Stromal cell of bone marrow (primary cell): ENCODE measurements at regions not wholly inside any gene's neighbourhood (a gene's known extent, or its start where the extent isn't known, plus 50 kb on each side); places are given as distances from the start of the nearest gene placed in this dataset.

Experiments
- DNase-seq: peaks from one replicate; pipeline ENCODE4 v3.0.0-alpha.2; 2012; ENCODE audit warnings: low read depth

DNA sequence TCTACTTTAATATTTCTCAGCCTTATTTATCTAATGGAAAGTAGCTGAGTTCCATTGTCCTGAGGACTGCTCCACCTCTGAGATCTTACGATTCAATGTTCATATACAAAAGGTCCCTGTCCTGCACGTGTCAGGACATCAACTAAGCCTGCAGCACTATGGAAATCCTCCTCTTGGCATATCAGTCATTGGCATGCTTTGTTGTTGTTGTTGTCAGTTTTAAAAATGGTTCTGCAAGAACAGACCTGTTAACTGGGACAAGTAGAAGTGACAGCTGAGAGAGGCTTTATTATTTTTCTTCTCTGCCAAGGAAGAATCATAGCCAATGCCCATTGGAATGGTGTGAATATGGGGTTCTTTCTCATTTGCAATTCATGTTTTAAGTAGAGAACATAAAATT, 450.1 kb upstream of the PKDCC start:
- no peak for DNase-seq

DNA sequence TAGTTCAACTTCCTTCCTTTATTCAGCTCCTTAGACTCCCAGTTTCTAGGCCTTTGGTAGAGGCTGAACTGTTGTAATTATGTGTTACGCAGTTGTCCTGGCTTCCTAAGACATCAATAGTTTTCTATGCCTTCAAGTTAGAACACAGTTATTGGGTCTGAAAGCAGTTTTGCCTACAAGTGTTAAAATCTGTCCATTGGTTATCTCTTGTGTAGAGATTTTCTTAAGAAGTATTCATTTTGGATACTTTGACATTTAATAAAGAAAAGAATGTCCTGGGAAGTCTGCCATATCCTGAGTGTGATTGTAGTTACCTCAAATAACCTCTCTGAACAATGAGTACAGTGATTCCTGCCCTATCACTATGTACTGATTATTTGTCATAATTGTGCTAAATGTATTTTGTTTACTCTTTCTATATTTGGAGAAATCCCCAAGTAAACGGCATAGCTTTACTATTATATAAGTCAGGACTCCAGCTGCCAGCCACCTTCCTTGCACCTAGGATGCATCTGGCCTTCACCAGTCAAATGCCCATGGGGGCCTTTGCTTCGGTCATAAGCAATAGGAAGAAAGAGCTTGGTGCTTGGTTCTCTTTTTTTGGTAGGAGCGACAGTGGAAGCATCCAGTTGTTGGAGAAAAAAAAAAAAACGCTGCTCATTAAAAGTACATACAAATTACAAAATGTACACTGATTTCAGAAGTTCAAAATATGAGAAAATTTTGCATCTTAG, 449.5 kb upstream of the PKDCC start:
- DNase-seq: peak; percentile 36

DNA sequence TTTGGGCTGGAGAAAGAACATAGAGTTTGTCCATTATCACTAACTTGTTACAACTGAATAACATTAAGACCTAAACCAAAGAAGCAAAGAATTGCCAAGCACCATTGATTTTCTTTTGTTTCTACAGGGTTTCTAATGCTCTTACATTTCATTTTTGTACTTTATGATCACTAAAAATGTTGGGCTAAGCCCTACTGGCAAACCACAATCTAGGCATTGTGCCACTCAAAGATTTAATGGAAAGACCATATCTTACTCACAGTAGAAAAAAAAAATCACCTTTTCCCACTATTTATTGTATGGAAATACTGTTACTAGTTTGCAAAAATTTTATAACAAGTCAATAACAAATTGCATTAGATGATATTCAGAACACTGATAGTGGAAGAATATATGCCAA, 447.4 kb upstream of the PKDCC start:
- DNase-seq: peak; percentile 49

DNA sequence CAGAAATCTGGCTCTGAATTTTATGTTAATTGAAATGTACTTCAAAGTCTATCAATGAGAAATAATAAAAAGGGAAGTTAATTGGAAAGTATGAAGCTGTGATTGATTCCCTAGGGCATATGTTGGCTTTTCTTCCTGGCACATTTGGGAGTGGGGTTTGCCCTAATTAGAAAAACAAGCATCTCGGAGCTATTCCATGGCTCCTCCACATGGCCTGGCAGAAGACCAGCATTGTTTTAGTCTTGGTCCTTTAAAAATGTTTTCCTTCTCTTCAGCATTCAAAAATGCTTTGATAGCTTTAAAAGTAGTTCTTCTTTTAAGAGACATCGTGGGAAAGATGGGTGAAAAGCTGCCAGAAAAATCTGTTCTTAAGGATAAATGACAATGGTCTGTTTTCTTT, 445.5 kb upstream of the PKDCC start:
- no peak for DNase-seq

DNA sequence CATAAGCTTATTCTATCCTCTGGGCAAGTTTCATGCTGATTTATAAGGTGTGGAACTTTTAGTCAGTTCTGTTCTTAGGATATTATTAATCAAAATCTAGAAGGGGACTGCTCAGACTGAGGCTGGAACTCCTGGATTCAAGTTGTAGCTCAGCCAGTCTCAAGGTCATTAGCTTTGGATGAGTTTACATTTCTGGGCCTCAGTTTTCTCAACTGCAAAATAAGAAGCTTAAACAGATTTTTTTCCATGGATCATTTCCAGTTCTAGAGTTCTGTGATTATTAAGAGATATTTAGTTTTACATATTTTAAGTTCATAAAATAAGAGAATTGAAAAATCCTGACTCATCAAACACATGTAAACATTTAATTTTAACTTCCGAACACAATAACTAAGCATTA, 442.5 kb upstream of the PKDCC start:
- DNase-seq: no peak

DNA sequence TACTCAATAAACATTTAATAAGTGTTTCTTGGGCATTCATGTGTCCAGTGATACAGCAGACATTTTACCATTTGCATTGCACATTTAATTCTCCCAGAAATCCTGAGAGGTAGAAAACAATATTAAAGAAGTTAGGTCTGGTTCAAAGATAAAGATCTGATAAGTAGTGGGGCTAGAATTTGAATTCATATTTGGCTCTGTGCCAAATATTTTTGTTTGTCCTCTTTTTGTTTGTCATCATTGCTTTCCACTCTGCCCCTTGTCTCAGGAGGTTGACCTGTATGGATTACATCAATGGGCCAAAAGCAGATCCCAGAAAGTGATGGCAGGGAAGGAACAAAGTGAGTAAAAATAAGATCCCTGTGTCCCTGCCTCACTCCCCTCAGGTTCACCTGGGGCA, 441.9 kb upstream of the PKDCC start:
- DNase-seq: no peak

DNA sequence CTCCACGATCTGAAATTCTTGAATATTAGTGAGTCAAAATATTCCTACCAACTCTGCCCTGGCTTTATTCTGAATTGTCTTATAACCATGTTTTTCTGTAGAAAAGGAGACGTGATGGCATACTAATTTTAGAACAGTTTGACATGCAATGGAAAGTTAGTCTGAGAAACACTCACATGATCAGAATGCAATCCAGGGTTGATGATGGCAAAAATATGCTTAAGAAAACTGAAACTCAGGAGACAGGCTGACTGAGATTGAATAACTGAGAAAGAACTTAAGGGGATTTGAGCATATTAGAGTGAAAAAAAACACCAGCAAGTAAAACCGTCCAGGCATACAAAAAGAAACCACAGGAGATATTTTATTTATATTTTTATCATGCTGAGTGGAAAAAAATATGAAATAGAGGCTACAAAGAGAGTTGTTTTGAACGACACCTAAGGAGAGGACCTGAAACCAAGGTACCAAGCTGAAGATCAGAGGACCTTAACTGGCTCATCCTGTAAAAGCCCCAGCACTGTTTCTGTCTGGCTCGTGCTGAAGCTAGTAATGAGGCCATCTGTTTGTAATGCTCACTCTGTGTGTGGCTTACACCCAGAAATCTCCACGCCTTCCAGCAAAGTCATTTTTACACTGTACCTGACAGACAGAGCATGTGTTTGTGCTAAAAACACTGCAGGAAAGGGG, 437.2 kb upstream of the PKDCC start:
- DNase-seq: peak; percentile 94

DNA sequence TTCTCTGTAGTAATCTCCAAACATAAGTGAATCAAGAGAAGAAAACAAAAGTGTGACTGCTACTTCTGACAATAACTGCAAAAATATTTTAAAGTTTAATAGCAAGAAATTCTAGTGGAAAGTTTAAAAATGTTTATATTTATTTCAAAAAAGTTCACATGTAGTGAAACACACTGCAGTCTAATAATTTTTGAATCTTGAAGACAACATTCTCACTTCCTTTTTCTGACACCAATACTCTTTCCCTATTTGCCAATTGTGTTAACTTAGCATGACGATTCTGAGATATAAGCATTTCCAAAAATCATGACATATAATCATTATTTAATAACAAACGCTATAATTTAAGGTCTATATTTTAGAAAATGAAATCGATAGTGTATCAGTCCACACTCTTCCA, 429.1 kb upstream of the PKDCC start:
- no peak for DNase-seq

DNA sequence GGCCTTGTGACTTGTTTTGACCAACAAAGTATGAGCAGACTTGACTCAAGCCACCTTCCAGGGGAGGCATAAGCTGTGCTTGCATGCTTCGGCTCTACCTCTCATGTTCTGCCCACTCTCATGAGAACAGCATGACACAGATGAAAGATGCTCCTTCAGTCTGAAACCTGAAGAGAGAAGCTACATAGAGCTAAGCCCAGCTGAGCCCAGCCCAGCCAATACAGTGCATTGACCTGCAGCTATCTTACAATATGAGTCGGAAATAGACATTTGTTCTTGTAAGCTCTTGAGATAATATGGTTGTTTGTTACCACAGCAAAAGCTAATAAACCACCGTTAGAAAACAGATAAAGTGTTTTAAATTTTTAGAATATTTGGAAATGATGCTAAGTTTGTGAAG, 426.7 kb upstream of the PKDCC start:
- DNase-seq: no peak

DNA sequence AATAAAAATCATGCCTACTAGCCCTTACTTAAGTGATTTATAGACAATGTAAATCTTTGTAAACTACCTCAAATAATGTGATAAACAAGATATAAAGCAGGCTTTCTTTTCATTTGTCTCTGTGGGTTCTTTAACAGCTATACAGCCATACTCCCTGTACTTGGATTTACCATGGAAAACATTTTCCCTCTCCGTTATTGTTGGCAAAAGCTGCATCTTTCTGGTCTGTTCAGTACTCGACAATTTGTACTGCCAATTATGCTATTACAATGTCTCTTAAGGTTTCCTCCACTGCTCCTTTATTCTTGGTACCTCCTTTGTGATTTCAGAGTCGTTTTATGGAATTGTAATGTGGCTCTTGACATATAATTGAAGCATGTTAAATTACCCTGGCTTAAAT, 426.3 kb upstream of the PKDCC start:
- DNase-seq: no peak

DNA sequence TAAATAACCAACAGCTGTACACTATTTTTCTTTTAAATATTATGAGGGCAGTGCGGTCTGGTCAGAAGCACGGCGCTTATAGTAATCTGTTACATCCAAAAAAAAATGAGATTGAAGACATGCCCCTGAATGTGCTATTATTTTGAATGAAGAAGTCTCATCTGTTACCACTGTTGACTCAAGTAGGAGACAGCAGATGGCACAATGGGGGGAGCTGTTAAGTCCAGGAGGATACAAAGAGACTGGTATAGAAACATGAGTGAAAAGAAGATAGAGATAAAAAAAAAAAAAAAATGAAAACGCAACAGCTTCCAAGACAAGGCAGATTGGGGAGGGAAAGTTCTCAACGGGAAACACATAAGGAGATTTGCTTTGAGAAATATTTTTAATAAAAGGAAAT, 425.5 kb upstream of the PKDCC start:
- no peak for DNase-seq

DNA sequence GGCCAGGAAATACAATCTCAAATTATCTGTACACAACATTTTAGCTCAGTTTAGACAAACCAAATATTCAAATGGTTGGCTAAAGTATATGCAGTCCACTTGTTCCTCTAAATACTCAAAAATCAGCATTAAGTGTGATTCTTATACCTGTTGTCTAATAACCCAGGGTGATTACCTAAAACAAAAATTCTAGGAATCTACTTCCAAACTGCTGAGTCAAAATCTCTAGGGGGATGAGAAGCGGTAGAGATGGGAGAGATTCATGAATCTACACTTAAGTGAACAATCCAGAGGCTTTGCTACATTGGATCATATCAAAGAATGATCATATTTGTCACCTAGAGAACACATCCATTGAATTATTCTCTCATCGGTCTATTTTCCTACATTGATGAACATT, 420.9 kb upstream of the PKDCC start:
- no peak for DNase-seq

DNA sequence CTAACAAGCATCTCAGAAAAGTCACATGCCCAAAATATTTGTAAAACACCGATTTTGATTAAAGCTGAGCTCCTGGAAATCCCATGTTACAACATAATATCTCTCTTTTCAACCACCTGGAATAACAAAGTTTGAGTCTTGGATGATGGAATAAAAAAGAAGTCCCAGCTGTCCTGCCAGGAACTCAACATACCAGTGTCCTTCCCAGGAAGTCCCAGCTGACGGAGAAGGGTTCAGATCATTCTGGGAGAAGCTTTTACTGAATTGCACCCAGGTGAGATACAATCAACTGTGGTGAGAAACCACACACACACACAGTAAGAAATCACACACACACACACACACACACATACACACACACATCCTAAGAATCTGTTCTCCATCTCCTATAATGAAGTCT, 413.1 kb upstream of the PKDCC start:
- no peak for DNase-seq

DNA sequence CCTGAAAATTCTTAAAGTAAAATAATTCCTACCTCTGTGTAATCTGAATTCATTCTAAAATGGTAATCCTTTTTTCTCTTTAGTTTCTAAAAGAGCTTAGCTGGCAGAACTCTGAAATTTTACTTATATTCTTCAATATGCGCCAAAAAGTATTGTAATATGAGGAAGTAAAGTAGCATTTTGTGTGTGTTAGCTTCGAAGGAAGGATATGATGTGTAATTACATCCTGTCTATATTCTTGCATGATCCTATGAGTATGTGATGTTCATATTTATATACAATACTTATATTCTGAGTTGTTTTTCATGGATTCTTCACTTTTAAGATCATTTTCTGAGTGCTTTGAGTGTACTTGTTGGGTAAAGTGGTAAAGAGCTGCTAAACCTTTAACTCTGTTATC, 402.9 kb upstream of the PKDCC start:
- DNase-seq: no peak

DNA sequence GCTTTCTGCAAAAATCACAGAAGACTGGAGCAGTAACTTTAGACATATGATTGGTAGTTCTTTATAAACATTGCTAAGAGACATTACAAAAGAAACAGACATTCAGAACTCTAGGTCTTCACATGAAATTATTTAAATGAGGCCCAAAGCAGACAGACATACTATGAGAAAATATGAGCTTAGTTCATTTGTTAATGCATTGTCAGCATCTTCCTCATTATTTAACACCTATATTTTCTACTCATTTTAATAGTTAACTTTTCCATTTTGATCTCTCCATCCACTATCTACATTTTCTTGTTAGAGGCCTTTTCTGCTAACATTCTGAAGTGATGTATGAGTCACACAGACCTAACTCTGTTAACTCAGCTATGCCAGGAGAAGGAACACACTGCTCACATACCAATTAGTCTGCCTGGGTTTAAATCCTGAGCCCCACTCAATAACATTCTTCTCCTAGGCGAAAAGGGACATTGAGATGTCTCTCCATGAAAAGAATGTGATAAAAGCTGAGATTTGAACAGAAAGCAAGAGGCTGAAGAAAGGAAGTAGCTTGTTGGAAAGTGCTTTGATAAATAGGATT, 400.3 kb upstream of the PKDCC start:
- DNase-seq: peak; percentile 13

DNA sequence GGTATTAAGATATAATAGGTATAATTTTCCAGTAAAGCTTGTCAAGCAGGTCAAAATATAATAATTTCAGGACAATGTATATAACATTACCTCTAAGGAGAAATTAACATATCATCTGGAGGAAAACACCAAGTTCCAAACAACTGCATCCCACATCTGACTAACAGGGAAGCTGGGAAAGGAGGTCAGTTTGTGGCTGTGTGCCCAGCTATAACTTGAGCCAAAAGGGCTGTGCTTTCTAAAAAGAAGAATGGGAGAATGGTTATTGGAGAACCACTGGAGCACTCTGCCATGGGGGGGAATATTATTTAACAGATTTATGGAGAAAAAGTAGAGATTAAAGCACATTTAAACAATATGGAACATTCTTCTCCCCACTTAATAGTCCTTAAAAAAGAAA, 390.6 kb upstream of the PKDCC start:
- DNase-seq: no peak

DNA sequence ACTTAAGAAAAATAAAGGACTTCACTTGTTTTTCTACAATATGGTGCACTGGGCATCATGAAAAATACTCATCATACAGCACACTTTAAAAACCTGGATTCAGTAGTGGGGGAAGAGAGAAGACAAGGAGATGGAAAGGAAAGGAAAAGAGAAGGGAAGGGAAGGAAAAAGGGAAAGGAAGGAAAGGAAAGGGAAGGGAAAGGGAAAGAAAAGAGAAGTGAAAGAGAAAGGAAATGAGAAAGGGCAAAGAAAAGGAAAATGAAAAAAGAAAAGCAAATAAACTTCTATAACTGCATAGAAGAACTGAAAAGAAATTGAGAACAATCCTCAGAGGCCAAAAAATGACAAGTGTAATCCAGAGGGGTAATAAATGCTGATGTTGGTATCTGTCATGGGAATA, 388.1 kb upstream of the PKDCC start:
- DNase-seq: no peak

DNA sequence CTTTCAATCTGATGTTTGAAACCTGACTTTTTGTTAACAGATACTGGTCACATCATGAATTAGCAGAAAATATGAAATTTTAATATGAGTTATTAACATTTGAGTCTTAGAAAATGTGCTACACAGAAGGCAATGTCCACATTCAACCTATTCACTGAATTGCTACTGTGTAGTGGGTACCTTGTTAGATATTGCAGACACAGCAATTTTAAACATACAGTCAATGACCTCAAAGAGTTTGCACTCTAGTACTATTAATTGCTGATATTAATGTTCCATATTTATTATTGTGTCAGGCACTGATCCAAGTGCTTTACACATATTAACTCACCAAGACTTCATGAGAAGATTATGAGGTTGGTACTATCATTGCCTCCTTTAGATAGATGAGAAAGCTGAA, 385.4 kb upstream of the PKDCC start:
- no peak for DNase-seq

DNA sequence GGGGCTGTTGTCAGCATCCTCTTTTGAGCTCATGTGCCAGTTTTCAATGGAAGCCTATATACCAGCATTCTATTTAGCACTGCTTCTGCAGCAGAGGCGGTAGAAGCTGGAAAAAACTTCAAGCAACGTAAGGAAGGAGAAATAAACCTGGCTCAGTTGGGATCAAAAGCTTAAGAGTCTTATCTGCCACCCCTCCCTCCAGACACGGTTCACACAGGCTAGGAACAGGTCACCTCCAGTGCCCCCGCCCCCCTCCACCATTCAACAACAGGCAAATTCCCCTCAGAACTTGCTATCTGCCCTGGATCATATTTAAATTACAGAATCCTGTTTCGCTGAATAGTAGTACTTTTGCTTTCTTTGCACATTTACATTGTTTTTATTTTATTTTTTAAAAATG, 384.8 kb upstream of the PKDCC start:
- DNase-seq: no peak

DNA sequence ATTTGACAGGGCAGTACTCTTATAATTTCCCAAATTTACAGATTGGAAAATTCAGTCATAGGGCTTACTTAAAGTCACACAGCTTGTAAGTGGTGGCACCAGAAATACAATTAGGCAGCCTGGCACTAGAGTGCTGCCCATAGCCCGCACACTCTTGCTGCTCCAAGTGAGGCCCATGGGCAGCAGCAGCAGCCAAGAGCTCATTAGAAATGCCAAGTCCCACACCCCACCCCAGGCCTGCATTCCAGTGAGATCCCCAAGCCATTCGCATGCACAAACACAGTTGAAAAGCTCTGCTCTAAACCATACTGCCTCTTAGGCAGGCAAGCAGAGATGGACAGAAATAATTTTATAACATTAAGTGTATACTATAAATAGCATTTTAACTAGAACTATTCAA, 379.3 kb upstream of the PKDCC start:
- no peak for DNase-seq

DNA sequence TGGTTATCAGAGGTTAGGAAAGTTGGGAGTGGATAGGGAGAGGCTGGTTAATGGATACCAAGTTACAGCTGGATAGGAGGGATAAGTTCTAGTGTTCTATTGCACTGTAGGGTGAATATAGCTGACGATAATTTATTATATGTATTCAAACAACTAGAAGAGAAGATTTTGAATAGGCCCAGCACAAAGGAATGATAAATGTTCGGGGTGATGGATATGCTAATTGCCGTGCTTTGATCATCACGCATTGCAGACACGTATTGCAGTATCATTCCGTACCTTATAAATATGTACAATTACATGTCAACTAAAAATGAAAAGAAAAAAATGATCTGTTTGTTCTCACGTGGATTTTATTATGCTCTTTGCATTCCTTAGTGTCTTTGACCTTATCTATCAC, 369.2 kb upstream of the PKDCC start:
- no peak for DNase-seq

DNA sequence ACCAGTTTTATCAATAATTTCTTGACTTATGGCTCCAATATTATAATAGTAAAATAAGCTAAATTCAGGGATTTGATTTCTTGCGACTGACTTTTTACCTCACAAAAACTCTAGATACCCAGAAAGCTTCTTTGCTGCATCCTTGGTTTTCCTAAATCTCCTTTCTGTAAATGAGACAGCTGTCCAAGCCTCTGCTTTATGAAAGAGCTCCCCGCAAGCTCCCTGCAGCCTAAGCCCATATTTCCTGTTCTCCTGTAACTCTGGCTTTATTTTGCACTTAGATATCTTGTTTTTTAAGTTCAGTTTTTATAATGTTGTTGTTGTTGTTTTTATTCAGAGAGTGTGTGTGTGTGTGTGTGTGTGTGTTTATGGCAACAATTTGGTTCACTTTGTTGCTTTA, 361.7 kb upstream of the PKDCC start:
- no peak for DNase-seq

DNA sequence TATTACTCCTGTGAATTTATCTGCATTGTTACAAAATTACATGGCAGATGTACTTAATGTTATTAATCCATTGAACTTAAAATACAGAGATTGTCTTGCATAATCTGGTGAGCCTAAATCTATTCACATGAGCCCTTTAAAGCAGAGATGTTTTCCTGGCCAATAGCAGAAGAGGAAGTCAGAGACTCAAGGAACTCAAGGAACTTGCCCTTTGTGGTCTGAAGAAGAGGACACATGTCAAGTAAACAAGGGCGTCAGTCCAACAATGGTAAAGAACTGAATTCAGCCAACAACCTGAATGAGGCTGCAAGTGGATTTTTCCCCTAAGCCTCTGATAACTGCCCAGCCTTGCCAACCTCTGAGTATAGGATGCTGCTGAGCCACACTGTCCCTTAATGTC, 356.3 kb upstream of the PKDCC start:
- no peak for DNase-seq

DNA sequence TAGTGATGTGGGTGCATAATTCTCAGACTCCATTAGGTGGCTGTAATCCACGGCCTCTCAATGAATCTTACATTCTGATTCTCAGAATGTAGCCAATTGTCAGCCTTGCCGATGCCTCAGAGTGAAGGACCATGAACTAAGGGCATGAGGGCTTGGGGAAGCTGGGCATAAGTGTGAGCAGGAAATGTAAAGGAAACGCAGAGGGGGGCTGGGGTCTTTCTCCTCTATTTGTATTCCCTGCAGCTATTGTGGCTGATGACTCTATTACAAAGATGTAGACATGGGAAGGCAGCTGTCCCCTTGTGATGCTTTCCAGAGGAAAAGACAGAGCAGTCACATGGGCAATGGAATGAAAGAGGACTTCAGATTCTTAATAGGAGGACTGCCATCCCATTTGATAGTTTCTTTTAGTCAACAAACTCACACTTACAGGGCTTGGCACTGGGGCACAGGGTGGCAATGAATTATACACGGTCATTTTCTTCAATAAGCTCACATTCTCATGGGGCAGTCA, 353.2 kb upstream of the PKDCC start:
- DNase-seq: no peak
